RPMI7951 (cell line): ENCODE measurements at regions not wholly inside any gene's neighbourhood (a gene's known extent, or its start where the extent isn't known, plus 50 kb on each side); places are given as distances from the start of the nearest gene placed in this dataset.

ENCODE experiments used
- DNase-seq: peaks from one replicate; pipeline ENCODE4 v3.0.0-alpha.2; 2012; ENCODE audit warnings: low read depth

- DNase-seq, result no peak
Measured at GRCh38 chr17:34527908-34528470, 51.4 kb upstream of the TMEM132E start.

GRCh38 chr17:34527136-34527907, 52.1 kb upstream of the TMEM132E start:
- DNase-seq, result no peak

- DNase-seq, result no peak
Measured at GRCh38 chr17:34525651-34526050, 53.7 kb upstream of the TMEM132E start.

- no peak for DNase-seq
Measured at GRCh38 chr17:34521955-34522354, 57.4 kb upstream of the TMEM132E start.

GRCh38 chr17:34519282-34519681, 60.1 kb upstream of the TMEM132E start:
- peak; percentile 4 for DNase-seq

GRCh38 chr17:34517406-34517805, 62.0 kb upstream of the TMEM132E start:
- no peak for DNase-seq

GRCh38 chr17:34511931-34512330, 67.5 kb upstream of the TMEM132E start:
- DNase-seq, result no peak

- no peak for DNase-seq
Measured at GRCh38 chr17:34511265-34511664, 68.1 kb upstream of the TMEM132E start.

GRCh38 chr17:34504814-34505484, 74.4 kb upstream of the TMEM132E start:
- DNase-seq, result no peak

- peak; percentile 45 for DNase-seq
Measured at GRCh38 chr17:34503528-34504195, 75.7 kb upstream of the TMEM132E start.

- DNase-seq, result no peak
Measured at GRCh38 chr17:34502426-34502825, 77.0 kb upstream of the TMEM132E start.

GRCh38 chr17:34499576-34499975, 79.8 kb upstream of the TMEM132E start:
- DNase-seq, result peak; percentile 42

GRCh38 chr17:34493917-34494316, 85.5 kb upstream of the TMEM132E start:
- DNase-seq, result no peak

- DNase-seq, result no peak
Measured at GRCh38 chr17:34487626-34488025, 91.8 kb upstream of the TMEM132E start.

GRCh38 chr17:34486761-34487160, 92.6 kb upstream of the TMEM132E start:
- DNase-seq, result no peak

- no peak for DNase-seq
Measured at GRCh38 chr17:34485999-34486398, 93.4 kb upstream of the TMEM132E start.

GRCh38 chr17:34484193-34484733, 95.1 kb upstream of the TMEM132E start:
- DNase-seq, result no peak

GRCh38 chr17:34482730-34483129, 96.7 kb upstream of the TMEM132E start:
- DNase-seq, result no peak

GRCh38 chr17:34481779-34482178, 97.6 kb upstream of the TMEM132E start:
- DNase-seq, result no peak

GRCh38 chr17:34479371-34479770, 100.0 kb upstream of the TMEM132E start:
- DNase-seq, result no peak

GRCh38 chr17:34478244-34478643, 101.1 kb upstream of the TMEM132E start:
- DNase-seq, result no peak

GRCh38 chr17:34475296-34475695, 104.1 kb upstream of the TMEM132E start:
- DNase-seq, result no peak
